ENCODE measurements at regions not wholly inside any gene's neighbourhood (a gene's known extent, or its start where the extent isn't known, plus 50 kb on each side); places are given as distances from the start of the nearest gene placed in this dataset.

DNA sequence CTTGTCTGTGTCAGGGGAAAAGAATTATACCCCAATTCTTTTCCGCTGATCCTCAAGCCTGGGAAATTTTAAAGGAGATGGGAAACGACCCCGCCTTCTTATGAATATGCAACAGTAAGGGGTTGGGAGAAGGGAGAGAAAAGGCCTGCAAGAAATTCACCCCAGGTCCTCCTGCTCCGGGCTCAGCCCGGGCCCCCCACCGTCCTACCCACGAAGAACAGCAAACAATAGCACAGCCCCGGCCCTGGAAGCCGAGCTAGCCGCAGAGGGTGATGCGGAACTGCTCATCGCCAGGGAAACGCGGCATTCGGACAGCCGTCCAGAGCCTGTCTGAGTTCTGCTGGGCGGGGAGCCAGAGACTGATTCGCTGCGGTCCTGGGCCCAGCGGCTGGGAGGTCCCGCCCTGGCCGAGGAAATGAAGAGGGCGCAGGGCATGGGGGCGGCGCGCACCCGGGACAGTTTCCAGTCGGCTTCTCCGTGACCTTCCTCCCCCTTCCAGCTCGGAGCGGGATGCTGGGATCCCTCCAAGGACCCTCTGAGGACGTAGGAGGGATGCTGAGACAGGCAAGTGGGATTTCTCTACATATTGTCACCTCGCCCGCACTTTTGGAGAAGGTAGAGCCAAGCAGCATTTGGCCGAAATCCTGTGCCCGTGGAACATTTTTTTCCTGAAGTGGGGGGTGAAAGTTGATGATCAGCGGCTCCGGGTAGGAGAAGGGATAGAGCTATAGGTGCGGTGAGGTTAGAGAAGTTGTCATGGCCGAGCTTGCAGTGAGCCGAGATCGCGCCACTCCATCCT, 82.3 kb upstream of the C1QTNF9B start:
- DNase-seq (peak in 23 of 35 experiments; percentile 3 to 44 (median 11)), ATAC-seq (replicated peaks in 1 of 4) (peak; percentile 23 to 54 (median 48))
- CTCF ChIA-PET, result no interaction called here
- POLR2A ChIA-PET, result no interaction called here
- H3K27ac Mint-ChIP-seq, result peak overlapping the region in 1 of 2 donors; percentile 59
- Histone ChIP-seq H3K27me3 (replicated peaks in 1 of 2; ENCODE audit: control insufficient read depth in 2 of 2, extremely low read depth in 1 of 2, insufficient read depth in 2 of 2, low read length in 1 of 2) (peaks cover 2 to 38% of the 10 kb centered on the region in 2 experiments), H3K4me1 (ENCODE audit: control insufficient read depth in 1 of 2, extremely low read depth in 1 of 2, insufficient read depth in 2 of 2, low read length in 2 of 2) (peaks cover 5 to 17% of the 10 kb centered on the region in 2 experiments), H3K4me3 (ENCODE audit: control insufficient read depth in 1 of 2, extremely low read depth in 1 of 2, low read length in 1 of 2) (peak overlapping the region; percentile 59 to 83), H3K9me3 (no peaks in the 10 kb centered on the region), H3K36me3 (ENCODE audit: control insufficient read depth in 2 of 2, extremely low read depth in 1 of 2, insufficient read depth in 1 of 2, low read length in 1 of 2) (no peaks in the 10 kb centered on the region), H3K27ac (ENCODE audit: low read length) (no peak overlapping the region)
- peaks cover 9 to 36% of the 10 kb centered on the region in 2 donors for H3K27me3 Mint-ChIP-seq
- WGBS (ENCODE audit: insufficient coverage), result 3% methylated on average over 28 of the region's 43 CpGs
- H3K4me3 Mint-ChIP-seq, result peak overlapping the region; percentile 79 to 86 (median 83)
- no peaks in the 10 kb centered on the region for H3K9me3 Mint-ChIP-seq
- peaks cover 11 to 14% (median 12%) of the 10 kb centered on the region in 3 donors for H3K4me1 Mint-ChIP-seq
- H3K36me3 Mint-ChIP-seq, result no peaks in the 10 kb centered on the region

DNA sequence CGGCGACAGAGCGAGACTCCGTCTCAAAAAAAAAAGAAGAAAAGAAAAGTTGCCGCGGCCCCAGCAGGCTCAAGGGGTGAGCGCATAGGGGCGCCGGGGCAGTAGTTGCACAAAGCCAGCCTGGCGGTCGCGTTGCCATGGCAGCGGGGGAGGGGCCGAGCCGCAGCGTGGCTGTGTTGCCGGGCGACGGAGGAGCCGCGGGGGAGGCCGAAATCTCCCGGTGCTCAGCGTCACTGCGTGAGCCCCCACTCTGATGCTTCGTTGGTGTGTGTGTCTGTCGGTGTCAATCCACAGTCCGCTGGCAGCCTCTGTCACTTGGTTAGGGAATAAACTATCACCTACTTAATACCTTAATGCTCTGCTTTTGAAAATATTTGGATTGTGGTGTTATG, 82.9 kb upstream of the C1QTNF9B start:
- Mint-ChIP-seq H3K27me3 (peaks cover 9 to 36% of the 10 kb centered on the region in 2 donors), H3K4me3 (peak overlapping the region; percentile 79 to 86 (median 83)), H3K4me1 (peaks cover 11 to 14% (median 12%) of the 10 kb centered on the region in 3 donors), H3K36me3 (no peaks in the 10 kb centered on the region), H3K9me3 (no peaks in the 10 kb centered on the region), H3K27ac (peak overlapping the region in 1 of 2 donors; percentile 59)
- POLR2A ChIA-PET, result no interaction called here
- H3K4me3 ChIP-seq (ENCODE audit: control insufficient read depth in 1 of 2, extremely low read depth in 1 of 2, low read length in 1 of 2), result peak overlapping the region; percentile 59 to 83
- ATAC-seq (replicated peaks in 1 of 4) (peak; percentile 82 to 95 (median 91)), DNase-seq (peak; percentile 64 to 92 (median 84))
- under 1% methylated on average over 18 of the region's 28 CpGs for WGBS (ENCODE audit: insufficient coverage)
- CTCF ChIA-PET, result interaction anchor here (0.6 to 1.0 kb wide), 3 partner anchors 13 to 20 kb away, joined by 3 read pairs; no protein-coding TSS in a partner anchor
- peaks cover 5 to 17% of the 10 kb centered on the region in 2 experiments for H3K4me1 ChIP-seq (ENCODE audit: control insufficient read depth in 1 of 2, extremely low read depth in 1 of 2, insufficient read depth in 2 of 2, low read length in 2 of 2)
- H3K27me3 ChIP-seq (replicated peaks in 1 of 2; ENCODE audit: control insufficient read depth in 2 of 2, extremely low read depth in 1 of 2, insufficient read depth in 2 of 2, low read length in 1 of 2), result peaks cover 2 to 38% of the 10 kb centered on the region in 2 experiments
- H3K9me3 ChIP-seq, result no peaks in the 10 kb centered on the region
- no peak overlapping the region for H3K27ac ChIP-seq (ENCODE audit: low read length)
- no peaks in the 10 kb centered on the region for H3K36me3 ChIP-seq (ENCODE audit: control insufficient read depth in 2 of 2, extremely low read depth in 1 of 2, insufficient read depth in 1 of 2, low read length in 1 of 2)

DNA sequence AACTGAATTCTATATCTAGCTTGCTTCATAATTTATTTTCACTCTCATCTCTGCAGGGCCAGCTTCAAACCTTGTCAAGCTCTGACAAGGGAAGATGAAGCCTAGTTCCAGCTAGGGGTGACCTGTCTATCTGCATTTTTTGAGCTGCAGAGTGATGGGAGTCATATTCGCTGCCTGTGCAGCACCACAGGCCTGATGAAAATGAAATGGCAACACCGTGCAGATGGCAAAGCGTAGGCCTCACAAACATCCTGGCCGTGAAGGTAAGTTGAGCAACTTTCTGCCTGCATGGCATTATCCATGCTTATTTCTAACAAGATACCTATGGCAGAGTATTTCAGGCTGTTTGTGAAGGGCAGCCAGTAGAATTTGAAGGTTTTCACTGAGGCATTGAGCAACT, 86.4 kb upstream of the C1QTNF9B start:
- no peak overlapping the region for H3K27ac Mint-ChIP-seq
- no peaks in the 10 kb centered on the region for H3K36me3 ChIP-seq (ENCODE audit: control insufficient read depth in 2 of 2, extremely low read depth in 1 of 2, insufficient read depth in 1 of 2, low read length in 1 of 2)
- POLR2A ChIA-PET, result no interaction called here
- H3K27ac ChIP-seq (ENCODE audit: low read length), result no peak overlapping the region
- no peaks in the 10 kb centered on the region for H3K9me3 ChIP-seq
- 100% methylated on average over 2 of the region's 4 CpGs for WGBS (ENCODE audit: insufficient coverage)
- no peak overlapping the region for H3K4me3 ChIP-seq (ENCODE audit: control insufficient read depth in 1 of 2, extremely low read depth in 1 of 2, low read length in 1 of 2)
- H3K27me3 ChIP-seq (replicated peaks in 1 of 2; ENCODE audit: control insufficient read depth in 2 of 2, extremely low read depth in 1 of 2, insufficient read depth in 2 of 2, low read length in 1 of 2), result peaks cover 2 to 29% of the 10 kb centered on the region in 2 experiments
- no peaks in the 10 kb centered on the region for H3K36me3 Mint-ChIP-seq
- no peak overlapping the region for H3K4me3 Mint-ChIP-seq
- H3K4me1 ChIP-seq (ENCODE audit: control insufficient read depth in 1 of 2, extremely low read depth in 1 of 2, insufficient read depth in 2 of 2, low read length in 2 of 2), result peaks cover 5 to 17% of the 10 kb centered on the region in 2 experiments
- no peak for DNase-seq
- CTCF ChIA-PET, result interaction anchor here in 1 of 2 donors (0.8 kb wide), 1 partner anchor 25 kb away, joined by 3 read pairs; no protein-coding TSS in a partner anchor
- H3K9me3 Mint-ChIP-seq, result no peaks in the 10 kb centered on the region
- no peak for ATAC-seq (replicated peaks in 1 of 4)
- peaks cover 10 to 39% of the 10 kb centered on the region in 2 donors for H3K27me3 Mint-ChIP-seq
- peaks cover 11 to 14% (median 12%) of the 10 kb centered on the region in 3 donors for H3K4me1 Mint-ChIP-seq

DNA sequence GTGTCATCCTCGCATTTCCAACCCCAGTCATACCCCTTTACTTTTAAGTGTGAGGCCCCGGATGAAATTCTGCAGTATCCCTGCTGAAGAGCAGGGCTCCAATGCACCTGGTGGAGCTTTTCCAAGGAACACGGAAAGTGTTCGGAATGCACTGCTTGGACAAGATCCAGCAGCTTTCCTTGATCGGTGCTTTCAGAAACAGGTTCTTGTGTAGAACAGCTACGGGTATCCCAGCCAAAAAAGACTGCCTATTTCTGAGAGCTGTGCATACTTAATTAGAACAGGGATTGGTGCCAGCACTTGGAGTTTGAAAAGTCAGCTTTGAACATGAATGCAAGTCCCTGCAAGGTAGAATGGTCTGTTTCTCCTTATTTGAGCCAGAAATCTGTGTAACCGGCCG, 87.2 kb upstream of the C1QTNF9B start:
- H3K27me3 Mint-ChIP-seq, result peaks cover 6 to 32% of the 10 kb centered on the region in 2 donors
- ATAC-seq (replicated peaks in 1 of 4) (no peak), DNase-seq (no peak)
- ChIA-PET CTCF (interaction anchor here in 1 of 2 donors (0.5 kb wide), 1 partner anchor 251 kb away, joined by 3 read pairs; no protein-coding TSS in a partner anchor), POLR2A (no interaction called here)
- Histone ChIP-seq H3K9me3 (no peaks in the 10 kb centered on the region), H3K4me1 (ENCODE audit: control insufficient read depth in 1 of 2, extremely low read depth in 1 of 2, insufficient read depth in 2 of 2, low read length in 2 of 2) (peaks cover 3 to 12% of the 10 kb centered on the region in 2 experiments), H3K27ac (ENCODE audit: low read length) (no peak overlapping the region), H3K36me3 (ENCODE audit: control insufficient read depth in 2 of 2, extremely low read depth in 1 of 2, insufficient read depth in 1 of 2, low read length in 1 of 2) (no peaks in the 10 kb centered on the region), H3K27me3 (replicated peaks in 1 of 2; ENCODE audit: control insufficient read depth in 2 of 2, extremely low read depth in 1 of 2, insufficient read depth in 2 of 2, low read length in 1 of 2) (peaks cover 0 to 21% of the 10 kb centered on the region in 2 experiments), H3K4me3 (ENCODE audit: control insufficient read depth in 1 of 2, extremely low read depth in 1 of 2, low read length in 1 of 2) (no peak overlapping the region)
- peaks cover 6 to 7% (median 7%) of the 10 kb centered on the region in 3 donors for H3K4me1 Mint-ChIP-seq
- H3K36me3 Mint-ChIP-seq, result no peaks in the 10 kb centered on the region
- H3K27ac Mint-ChIP-seq, result no peak overlapping the region
- WGBS (ENCODE audit: insufficient coverage), result 92% methylated on average over 6 of the region's 8 CpGs
- no peak overlapping the region for H3K4me3 Mint-ChIP-seq
- no peaks in the 10 kb centered on the region for H3K9me3 Mint-ChIP-seq

DNA sequence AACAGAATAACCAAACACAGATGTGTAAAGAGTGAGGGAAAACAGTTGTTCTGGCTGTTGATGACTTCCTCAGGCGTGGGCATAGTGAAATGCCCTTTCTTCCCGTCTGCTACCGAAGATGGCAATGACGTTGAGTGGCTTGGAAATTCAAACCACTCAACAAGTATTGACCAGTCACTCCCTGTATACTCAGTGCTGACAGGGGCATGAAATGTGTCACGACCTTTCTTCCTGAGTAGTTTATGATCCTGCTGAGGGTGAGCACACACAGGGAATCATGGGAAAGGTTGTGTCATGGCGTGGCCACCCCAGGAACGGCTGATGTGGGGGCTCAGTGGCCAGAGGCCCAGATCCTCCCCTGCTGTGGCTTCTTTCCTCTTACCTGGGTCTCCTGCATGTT, 87.8 kb upstream of the C1QTNF9B start:
- H3K9me3 ChIP-seq, result no peaks in the 10 kb centered on the region
- peaks cover 6 to 32% of the 10 kb centered on the region in 2 donors for H3K27me3 Mint-ChIP-seq
- H3K4me3 Mint-ChIP-seq, result no peak overlapping the region
- peaks cover 0 to 15% of the 10 kb centered on the region in 2 experiments for H3K27me3 ChIP-seq (replicated peaks in 1 of 2; ENCODE audit: control insufficient read depth in 2 of 2, extremely low read depth in 1 of 2, insufficient read depth in 2 of 2, low read length in 1 of 2)
- 75% methylated on average over 4 of the region's 7 CpGs for WGBS (ENCODE audit: insufficient coverage)
- CTCF ChIA-PET, result no interaction called here
- H3K4me1 Mint-ChIP-seq, result peaks cover under 1 to 2% (median 2%) of the 10 kb centered on the region in 3 donors
- H3K9me3 Mint-ChIP-seq, result no peaks in the 10 kb centered on the region
- ATAC-seq (replicated peaks in 1 of 4) (no peak), DNase-seq (no peak)
- no peak overlapping the region for H3K27ac Mint-ChIP-seq
- H3K4me1 ChIP-seq (ENCODE audit: control insufficient read depth in 1 of 2, extremely low read depth in 1 of 2, insufficient read depth in 2 of 2, low read length in 2 of 2), result peaks cover 0 to 6% of the 10 kb centered on the region in 2 experiments
- H3K36me3 Mint-ChIP-seq, result no peaks in the 10 kb centered on the region
- H3K27ac ChIP-seq (ENCODE audit: low read length), result no peak overlapping the region
- POLR2A ChIA-PET, result interaction anchor here in 1 of 2 donors (0.6 kb wide), 1 partner anchor 13 kb away, joined by 3 read pairs; no protein-coding TSS in a partner anchor
- H3K4me3 ChIP-seq (ENCODE audit: control insufficient read depth in 1 of 2, extremely low read depth in 1 of 2, low read length in 1 of 2), result no peak overlapping the region
- H3K36me3 ChIP-seq (ENCODE audit: control insufficient read depth in 2 of 2, extremely low read depth in 1 of 2, insufficient read depth in 1 of 2, low read length in 1 of 2), result no peaks in the 10 kb centered on the region

DNA sequence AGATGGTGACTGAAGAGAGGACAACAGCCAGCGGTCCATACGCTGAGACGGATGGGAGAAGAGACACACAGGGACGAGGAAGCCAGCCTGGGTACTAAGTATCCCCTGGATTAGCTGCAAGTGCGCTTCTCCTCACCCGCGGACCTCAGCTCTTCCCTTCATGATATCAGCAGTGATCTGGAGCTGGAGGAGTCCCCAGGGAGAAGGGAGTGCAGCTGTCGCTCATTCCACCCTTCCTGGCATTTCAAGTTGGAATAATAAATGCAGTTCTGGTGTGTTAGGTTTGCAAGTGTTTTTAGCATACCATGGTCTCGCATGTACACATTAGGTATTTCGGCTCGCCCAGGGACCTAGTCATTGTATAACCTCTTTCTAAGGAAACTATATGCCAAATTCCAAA, 88.5 kb upstream of the C1QTNF9B start:
- Histone ChIP-seq H3K4me3 (ENCODE audit: control insufficient read depth in 1 of 2, extremely low read depth in 1 of 2, low read length in 1 of 2) (no peak overlapping the region), H3K27me3 (replicated peaks in 1 of 2; ENCODE audit: control insufficient read depth in 2 of 2, extremely low read depth in 1 of 2, insufficient read depth in 2 of 2, low read length in 1 of 2) (peaks cover 0 to 8% of the 10 kb centered on the region in 2 experiments), H3K27ac (ENCODE audit: low read length) (no peak overlapping the region), H3K4me1 (ENCODE audit: control insufficient read depth in 1 of 2, extremely low read depth in 1 of 2, insufficient read depth in 2 of 2, low read length in 2 of 2) (no peaks in the 10 kb centered on the region), H3K36me3 (ENCODE audit: control insufficient read depth in 2 of 2, extremely low read depth in 1 of 2, insufficient read depth in 1 of 2, low read length in 1 of 2) (no peaks in the 10 kb centered on the region), H3K9me3 (no peaks in the 10 kb centered on the region)
- H3K9me3 Mint-ChIP-seq, result no peaks in the 10 kb centered on the region
- no peaks in the 10 kb centered on the region for H3K4me1 Mint-ChIP-seq
- ATAC-seq (replicated peaks in 1 of 4), result no peak
- no peak overlapping the region for H3K27ac Mint-ChIP-seq
- H3K27me3 Mint-ChIP-seq, result peaks cover 11 to 38% of the 10 kb centered on the region in 2 donors
- CTCF ChIA-PET, result no interaction called here
- H3K36me3 Mint-ChIP-seq, result no peaks in the 10 kb centered on the region
- no peak overlapping the region for H3K4me3 Mint-ChIP-seq
- WGBS (ENCODE audit: insufficient coverage), result 94% methylated on average over 4 of the region's 11 CpGs
- POLR2A ChIA-PET, result no interaction called here
- DNase-seq, result no peak
